HEK293T (cell line): ENCODE measurements at regions not wholly inside any gene's neighbourhood (a gene's known extent, or its start where the extent isn't known, plus 50 kb on each side); places are given as distances from the start of the nearest gene placed in this dataset.
"Not testable (repeated sequence)": the region's sequence is repeated elsewhere in the genome, so short reads cannot be mapped to it uniquely, and the experiment has no call there.

Source experiments
- CTCF ChIA-PET: fragments of 350-600 bp; formaldehyde crosslinking; extraction: SDS; loops from one replicate; lab custom pipeline; 2021; ENCODE audit warnings: antibody characterized with exemption, inconsistent platforms; lab: Yijun Ruan, JAX
- POLR2A ChIA-PET: fragments of 350-600 bp; formaldehyde crosslinking; extraction: SDS; loops from one replicate; lab custom pipeline; 2020; ENCODE audit warnings: antibody characterized with exemption, inconsistent platforms; lab: Yijun Ruan, JAX
- DNase-seq: peaks from one replicate; pipeline ENCODE4 v3.0.0; 2012; ENCODE audit warnings: mixed read lengths; ENCODE audit errors: extremely low spot score
- ARNT ChIP-seq: fragments of 450-650 bp; IDR thresholded peaks from 2 replicates; pipeline ENCODE4 v1.6.1; 2017; ENCODE audit warnings: mild to moderate bottlenecking
- BHLHE40 ChIP-seq: fragments of 450-650 bp; IDR thresholded peaks from 2 replicates; pipeline ENCODE4 v1.6.1; 2016; ENCODE audit warnings: mild to moderate bottlenecking, moderate library complexity, borderline replicate concordance
- CTBP1 ChIP-seq: fragments of 450-650 bp; IDR thresholded peaks from 2 replicates; pipeline ENCODE4 v1.6.1; 2016; ENCODE audit warnings: borderline replicate concordance
- ELF4 ChIP-seq: fragments of 450-650 bp; IDR thresholded peaks from 2 replicates; pipeline ENCODE4 v1.6.1; 2017; ENCODE audit warnings: antibody characterized with exemption
- FOXA1 ChIP-seq: fragments of 450-650 bp; IDR thresholded peaks from 2 replicates; pipeline ENCODE4 v1.6.1; 2016; ENCODE audit warnings: mild to moderate bottlenecking
- FOXK2 ChIP-seq: fragments of 450-650 bp; IDR thresholded peaks from 2 replicates; pipeline ENCODE4 v1.6.1; 2016; ENCODE audit warnings: mild to moderate bottlenecking
- FOXM1 ChIP-seq: fragments of 450-650 bp; IDR thresholded peaks from 2 replicates; pipeline ENCODE4 v1.6.1; 2017; ENCODE audit warnings: mild to moderate bottlenecking, borderline replicate concordance
- HDGF ChIP-seq: fragments of 450-650 bp; IDR thresholded peaks from 2 replicates; pipeline ENCODE4 v1.6.1; 2017; ENCODE audit warnings: antibody characterized with exemption, borderline replicate concordance
- L3MBTL2 ChIP-seq: fragments of 450-650 bp; conservative IDR thresholded peaks from 2 replicates; pipeline ENCODE4 v1.6.1; 2016; ENCODE audit warnings: mild to moderate bottlenecking
- LEF1 ChIP-seq: fragments of 450-650 bp; IDR thresholded peaks from 2 replicates; pipeline ENCODE4 v1.6.1; 2017; ENCODE audit warnings: mild to moderate bottlenecking, borderline replicate concordance
- NFRKB ChIP-seq: fragments of 450-650 bp; IDR thresholded peaks from 2 replicates; pipeline ENCODE4 v1.6.1; 2016; ENCODE audit warnings: mild to moderate bottlenecking, moderate library complexity
- SP1 ChIP-seq: fragments of 450-650 bp; IDR thresholded peaks from 2 replicates; pipeline ENCODE4 v1.6.1; 2017
- SUZ12 ChIP-seq: fragments of 450-650 bp; IDR thresholded peaks from 2 replicates; pipeline ENCODE4 v1.6.1; 2016; ENCODE audit warnings: mild to moderate bottlenecking
- TARDBP ChIP-seq: fragments of 450-650 bp; IDR thresholded peaks from 2 replicates; pipeline ENCODE4 v1.6.1; 2016
- ZNF384 ChIP-seq: fragments of 450-650 bp; IDR thresholded peaks from 2 replicates; pipeline ENCODE4 v1.6.1; 2016
- TF ChIP-seq, protein P1 (sequence below): fragments of 450-650 bp; IDR thresholded peaks from 2 replicates; pipeline ENCODE4 v1.6.1; 2016

DNA sequence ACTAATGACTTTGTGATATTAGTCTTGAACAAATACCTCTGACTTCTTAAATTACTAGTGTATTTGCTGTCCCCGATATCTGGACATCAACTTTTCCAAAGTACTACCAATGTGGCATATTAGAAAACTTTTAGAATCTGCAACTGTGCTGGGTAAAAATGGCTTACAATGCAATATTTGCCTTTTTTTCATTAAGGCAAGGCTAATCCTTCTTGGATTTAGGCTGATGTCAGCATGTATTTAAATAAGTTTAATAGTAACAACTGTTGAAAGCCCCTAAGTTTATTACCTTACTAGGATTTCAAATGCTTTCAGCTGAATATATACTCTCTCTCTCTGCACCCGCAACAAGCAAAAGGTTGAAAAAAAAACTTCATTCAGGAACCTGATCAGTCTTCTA is 1232.3 kb downstream of the REEP3 start:
- ChIA-PET CTCF (no interaction called here), POLR2A (no interaction called here)
- no peak for DNase-seq
- TF ChIP-seq FOXM1: no peak
- TF ChIP-seq FOXA1: no peak
- no peak for TF ChIP-seq TARDBP
- TF ChIP-seq ELF4: no peak

DNA sequence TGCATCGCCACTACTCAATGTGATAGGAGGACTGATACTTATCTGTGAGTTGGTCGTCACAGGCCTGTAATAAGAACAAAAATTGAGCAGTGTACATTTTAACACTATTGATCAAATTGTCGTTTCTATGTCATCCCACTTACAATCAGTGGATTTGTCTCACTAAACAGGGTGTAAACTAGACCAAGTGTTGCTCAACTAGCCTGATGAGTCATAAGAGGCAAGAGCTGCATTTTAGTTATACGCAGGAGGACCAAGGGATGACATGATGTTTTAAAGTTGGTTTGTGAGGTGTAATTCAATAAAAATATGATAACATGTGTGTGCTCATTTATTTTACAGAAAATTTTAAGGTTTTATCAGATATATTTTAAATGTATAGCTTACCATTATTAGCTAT is 1239.2 kb downstream of the REEP3 start:
- POLR2A ChIA-PET: no interaction called here
- TF ChIP-seq CTBP1 (no peak), ARNT (no peak), TARDBP (no peak)
- CTCF ChIA-PET: no interaction called here
- no peak for DNase-seq

DNA sequence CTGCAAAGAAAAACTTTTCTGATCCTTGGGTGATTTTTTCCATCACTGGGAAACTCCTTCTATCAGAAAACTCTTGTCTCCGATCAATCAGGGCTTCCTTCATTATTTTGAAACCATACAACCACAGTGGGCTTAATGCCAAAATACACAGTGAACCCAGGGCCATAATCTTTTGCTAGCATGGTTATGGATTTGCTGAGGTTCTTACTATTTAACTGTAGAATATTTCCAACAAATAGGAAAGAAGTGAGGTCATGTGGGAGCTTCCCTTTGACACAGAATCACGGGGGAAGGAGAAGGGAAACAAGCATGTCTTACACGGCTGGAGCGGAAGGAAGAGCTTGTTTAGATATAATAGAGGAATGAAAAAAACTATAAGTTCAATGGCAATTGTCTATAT is 1241.7 kb downstream of the REEP3 start:
- DNase-seq: no peak
- CTCF ChIA-PET: no interaction called here
- no peak for TF ChIP-seq FOXA1
- TF ChIP-seq CTBP1: no peak
- no peak for TF ChIP-seq ARNT
- no peak for TF ChIP-seq LEF1
- no peak for TF ChIP-seq SUZ12
- TF ChIP-seq HDGF: no peak
- no peak for TF ChIP-seq BHLHE40
- TF ChIP-seq L3MBTL2: no peak
- no peak for TF ChIP-seq SP1
- no peak for TF ChIP-seq FOXM1
- TF ChIP-seq NFRKB: no peak
- TF ChIP-seq TARDBP: no peak
- no peak for TF ChIP-seq ELF4
- POLR2A ChIA-PET: no interaction called here

DNA sequence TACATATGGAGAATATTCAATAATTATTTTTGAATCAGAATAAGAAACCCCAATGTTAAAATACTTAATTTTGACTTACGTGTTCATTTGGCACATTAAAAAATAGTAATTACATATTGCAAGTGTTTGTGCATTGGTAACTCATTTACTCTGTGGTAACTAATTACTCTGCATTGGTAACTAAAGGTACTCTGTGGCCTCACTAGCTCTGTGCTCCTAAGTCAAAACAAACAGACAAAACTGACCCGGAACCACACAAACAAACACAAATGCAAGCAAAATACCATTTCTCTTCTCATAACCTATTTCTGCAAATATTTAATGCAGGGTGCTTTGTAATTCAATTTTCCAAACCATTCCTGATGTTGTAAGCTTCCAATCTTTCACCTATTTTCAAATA is 1244.3 kb downstream of the REEP3 start:
- no peak for TF ChIP-seq L3MBTL2
- TF ChIP-seq HDGF: no peak
- TF ChIP-seq BHLHE40: no peak
- no peak for TF ChIP-seq ELF4
- no peak for TF ChIP-seq CTBP1
- no peak for TF ChIP-seq SP1
- TF ChIP-seq NFRKB: no peak
- no peak for TF ChIP-seq FOXM1
- no peak for TF ChIP-seq SUZ12
- no peak for TF ChIP-seq TARDBP
- TF ChIP-seq, protein P1, sequence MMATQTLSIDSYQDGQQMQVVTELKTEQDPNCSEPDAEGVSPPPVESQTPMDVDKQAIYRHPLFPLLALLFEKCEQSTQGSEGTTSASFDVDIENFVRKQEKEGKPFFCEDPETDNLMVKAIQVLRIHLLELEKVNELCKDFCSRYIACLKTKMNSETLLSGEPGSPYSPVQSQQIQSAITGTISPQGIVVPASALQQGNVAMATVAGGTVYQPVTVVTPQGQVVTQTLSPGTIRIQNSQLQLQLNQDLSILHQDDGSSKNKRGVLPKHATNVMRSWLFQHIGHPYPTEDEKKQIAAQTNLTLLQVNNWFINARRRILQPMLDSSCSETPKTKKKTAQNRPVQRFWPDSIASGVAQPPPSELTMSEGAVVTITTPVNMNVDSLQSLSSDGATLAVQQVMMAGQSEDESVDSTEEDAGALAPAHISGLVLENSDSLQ: no peak
- no peak for TF ChIP-seq LEF1
- TF ChIP-seq ARNT: no peak
- TF ChIP-seq ZNF384: no peak
- no peak for TF ChIP-seq FOXK2
- no peak for TF ChIP-seq FOXA1
- ChIA-PET CTCF (interaction anchor here (0.6 kb wide), 1 partner anchor 42 kb away, joined by 3 read pairs; no protein-coding TSS in a partner anchor), POLR2A (no interaction called here)
- no peak for DNase-seq

DNA sequence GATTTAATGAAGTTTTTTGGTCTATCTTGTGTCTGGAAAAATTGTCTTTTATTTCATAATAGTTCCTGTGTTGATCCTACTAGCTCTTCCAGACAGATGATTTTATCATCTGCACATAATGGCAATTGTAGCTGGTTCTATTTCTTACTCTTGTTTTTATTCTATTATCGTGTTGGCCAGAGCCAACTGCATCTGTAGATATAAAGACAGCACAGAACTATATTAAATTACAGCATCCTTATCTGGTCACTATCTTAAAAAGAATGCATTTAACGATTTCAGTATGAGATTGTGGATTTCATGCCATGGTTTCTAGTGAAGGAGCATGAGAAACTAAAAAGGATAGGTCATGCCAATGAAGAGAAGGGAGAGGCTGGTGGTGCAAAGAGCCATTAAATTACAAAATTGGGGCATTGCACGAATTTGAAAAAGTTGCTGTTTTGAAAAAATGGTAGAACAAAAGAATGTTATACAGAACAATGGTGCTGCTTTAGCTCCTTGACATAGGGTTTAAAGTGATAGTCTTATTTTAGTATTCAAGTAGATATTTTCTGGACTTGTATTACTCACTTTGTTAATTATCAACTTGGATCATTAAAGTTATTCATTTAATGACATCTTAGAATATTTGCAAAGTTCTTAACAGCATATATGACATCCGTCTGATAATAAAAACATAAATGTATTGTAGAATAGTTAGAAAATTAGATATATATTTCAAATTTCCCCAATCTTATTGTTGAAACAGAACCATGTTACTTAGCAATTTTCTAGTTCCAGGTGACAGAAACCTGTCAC is 1250.3 kb downstream of the REEP3 start:
- TF ChIP-seq, protein P1: no peak
- TF ChIP-seq ELF4: no peak
- TF ChIP-seq FOXK2: no peak
- no peak for TF ChIP-seq FOXM1
- no peak for TF ChIP-seq SUZ12
- no peak for TF ChIP-seq NFRKB
- TF ChIP-seq ARNT: no peak
- no peak for TF ChIP-seq L3MBTL2
- no peak for TF ChIP-seq BHLHE40
- no peak for TF ChIP-seq LEF1
- no peak for TF ChIP-seq SP1
- no peak for TF ChIP-seq CTBP1
- no peak for TF ChIP-seq FOXA1
- TF ChIP-seq ZNF384: no peak
- no peak for TF ChIP-seq HDGF
- TF ChIP-seq TARDBP: no peak
- DNase-seq: no peak
- POLR2A ChIA-PET: no interaction called here
- CTCF ChIA-PET: no interaction called here

DNA sequence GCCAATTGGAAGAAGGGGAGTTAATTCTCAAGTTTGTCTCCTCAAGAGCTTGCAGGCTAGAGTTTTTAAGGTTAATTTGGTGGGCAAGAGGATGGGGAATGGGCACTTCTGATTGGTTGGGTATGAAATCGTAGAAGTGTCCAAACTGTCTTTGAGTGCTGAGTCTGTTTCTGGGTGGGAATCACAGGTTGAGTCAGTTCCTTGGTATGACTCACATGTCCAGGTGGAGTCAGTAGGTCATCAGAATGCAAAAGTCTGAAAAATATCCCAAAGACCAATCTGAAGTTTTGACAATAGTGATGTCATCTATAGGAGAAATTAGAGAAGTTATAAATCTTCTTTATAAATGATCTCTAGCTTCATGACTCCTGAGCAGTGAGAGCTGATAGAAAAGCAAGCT is 1252.2 kb downstream of the REEP3 start:
- DNase-seq: no peak
- POLR2A ChIA-PET: no interaction called here
- CTCF ChIA-PET: no interaction called here
- TF ChIP-seq FOXM1 (no peak), L3MBTL2 (no peak), SP1 (no peak), FOXA1 (no peak), ELF4 (no peak), BHLHE40 (no peak), LEF1 (no peak), ZNF384 (no peak)

DNA sequence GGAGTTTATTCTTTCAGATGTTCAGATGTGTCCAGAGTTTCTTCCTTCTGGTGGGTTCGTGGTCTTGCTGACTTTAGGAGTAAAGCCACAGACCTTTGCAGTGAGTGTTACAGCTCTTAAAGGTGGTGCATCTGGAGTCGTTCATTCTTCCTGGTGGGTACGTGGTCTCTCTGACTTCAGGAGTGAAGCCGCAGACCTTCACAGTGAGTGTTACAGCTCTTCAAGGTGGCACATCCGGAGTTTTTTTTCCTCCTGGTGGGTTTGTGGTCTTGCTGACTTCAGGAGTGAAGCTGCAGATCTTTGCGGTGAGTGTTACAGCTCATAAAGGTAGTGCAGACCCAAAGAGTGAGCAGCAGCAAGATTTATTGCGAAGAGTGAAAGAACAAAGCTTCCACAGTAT is 1263.2 kb downstream of the REEP3 start:
- CTCF ChIA-PET: not testable (repeated sequence)

More for the DNA sequence above, 1263.2 kb downstream of the REEP3 start:
- POLR2A ChIA-PET, DNase-seq: not testable (repeated sequence)
